Mesothelial cell of epicardium (in vitro differentiated cells): ENCODE measurements at regions not wholly inside any gene's neighbourhood (a gene's known extent, or its start where the extent isn't known, plus 50 kb on each side); places are given as distances from the start of the nearest gene placed in this dataset.

Experiments
- DNase-seq, 2 experiments: peaks; one replicate each; pipeline ENCODE4 v3.0.0; 2021; ENCODE audit warnings: low spot score in 2 of 2; ENCODE audit not compliant: unreplicated experiment in 2 of 2
- H3K27ac Mint-ChIP-seq: 2 replicates; pipeline ENCODE4 v1.8.0; 2021; ENCODE audit warnings: mixed read lengths
- H3K27me3 Mint-ChIP-seq: 2 replicates; pipeline ENCODE4 v1.8.0; 2021; ENCODE audit warnings: low read depth, mixed read lengths
- H3K36me3 Mint-ChIP-seq: 2 replicates; pipeline ENCODE4 v1.8.0; 2021; ENCODE audit warnings: mixed read lengths
- H3K4me1 Mint-ChIP-seq: 2 replicates; pipeline ENCODE4 v1.8.0; 2021; ENCODE audit warnings: mixed read lengths
- H3K4me3 Mint-ChIP-seq: 2 replicates; pipeline ENCODE4 v1.8.0; 2021; ENCODE audit warnings: mild to moderate bottlenecking, moderate library complexity, mixed read lengths
- H3K9me3 Mint-ChIP-seq: 2 replicates; pipeline ENCODE4 v1.8.0; 2021; ENCODE audit warnings: mixed read lengths
- TF ChIP-seq, protein P1 (sequence below): fragments of 200-600 bp; sonication (generic); IDR thresholded peaks from one replicate; pipeline ENCODE4 v1.5.0; 2021; ENCODE audit warnings: antibody characterized with exemption; ENCODE audit not compliant: unreplicated experiment

DNA sequence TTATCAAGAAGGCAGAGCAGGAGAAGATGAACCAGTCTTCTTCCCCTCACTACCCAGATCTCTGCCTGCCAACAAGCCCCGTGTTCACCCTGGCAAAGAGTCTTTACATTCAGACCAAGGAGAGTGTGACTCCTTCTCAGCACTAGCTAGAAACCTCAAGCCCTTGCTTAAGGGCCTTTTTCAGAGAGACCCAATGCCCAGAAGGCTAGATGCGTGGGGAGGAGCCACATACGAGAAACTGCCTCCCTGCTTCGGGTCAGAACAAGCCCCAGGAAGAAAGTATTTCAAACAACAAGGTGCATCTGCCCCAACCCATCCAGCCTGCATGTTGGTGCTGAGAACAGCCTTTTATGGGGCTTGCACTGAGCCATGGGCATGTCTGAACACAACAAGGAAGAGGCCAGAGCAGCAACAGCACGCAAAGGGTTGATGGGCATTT, 152.7 kb upstream of the CAMK1G start:
- peak overlapping the region; percentile 95 for H3K27ac Mint-ChIP-seq
- H3K4me3 Mint-ChIP-seq: peak overlapping the region; percentile 75

DNA sequence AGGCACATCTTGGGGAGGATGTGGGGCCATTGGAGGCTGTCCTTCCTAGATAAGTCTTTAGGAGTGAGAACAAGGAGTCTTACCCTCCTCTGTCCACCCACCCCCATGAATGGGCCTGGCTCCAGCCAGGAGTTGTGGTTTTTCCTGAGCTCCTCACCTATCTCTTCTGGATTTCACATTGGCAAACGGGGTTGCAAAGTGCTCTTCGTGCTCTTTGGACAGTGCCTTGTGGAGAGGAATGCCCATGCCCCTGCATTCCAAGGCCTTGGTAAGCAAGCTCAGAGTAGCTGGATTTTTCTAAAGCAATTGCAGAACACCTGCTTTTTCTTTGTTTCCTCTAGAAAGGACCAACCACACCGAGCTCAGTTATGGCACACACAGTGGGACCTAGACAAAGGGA, 152.1 kb upstream of the CAMK1G start:
- H3K4me3 Mint-ChIP-seq: peak overlapping the region; percentile 75
- H3K9me3 Mint-ChIP-seq: no peaks in the 10 kb centered on the region
- no peaks in the 10 kb centered on the region for H3K27me3 Mint-ChIP-seq

More for the DNA sequence above, 152.7 kb upstream of the CAMK1G start:
- TF ChIP-seq, protein P1, sequence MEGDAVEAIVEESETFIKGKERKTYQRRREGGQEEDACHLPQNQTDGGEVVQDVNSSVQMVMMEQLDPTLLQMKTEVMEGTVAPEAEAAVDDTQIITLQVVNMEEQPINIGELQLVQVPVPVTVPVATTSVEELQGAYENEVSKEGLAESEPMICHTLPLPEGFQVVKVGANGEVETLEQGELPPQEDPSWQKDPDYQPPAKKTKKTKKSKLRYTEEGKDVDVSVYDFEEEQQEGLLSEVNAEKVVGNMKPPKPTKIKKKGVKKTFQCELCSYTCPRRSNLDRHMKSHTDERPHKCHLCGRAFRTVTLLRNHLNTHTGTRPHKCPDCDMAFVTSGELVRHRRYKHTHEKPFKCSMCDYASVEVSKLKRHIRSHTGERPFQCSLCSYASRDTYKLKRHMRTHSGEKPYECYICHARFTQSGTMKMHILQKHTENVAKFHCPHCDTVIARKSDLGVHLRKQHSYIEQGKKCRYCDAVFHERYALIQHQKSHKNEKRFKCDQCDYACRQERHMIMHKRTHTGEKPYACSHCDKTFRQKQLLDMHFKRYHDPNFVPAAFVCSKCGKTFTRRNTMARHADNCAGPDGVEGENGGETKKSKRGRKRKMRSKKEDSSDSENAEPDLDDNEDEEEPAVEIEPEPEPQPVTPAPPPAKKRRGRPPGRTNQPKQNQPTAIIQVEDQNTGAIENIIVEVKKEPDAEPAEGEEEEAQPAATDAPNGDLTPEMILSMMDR: no peak
- H3K4me1 Mint-ChIP-seq: peaks cover 84% of the 10 kb centered on the region
- H3K27me3 Mint-ChIP-seq: no peaks in the 10 kb centered on the region
- no peaks in the 10 kb centered on the region for H3K9me3 Mint-ChIP-seq
- no peak for DNase-seq
- H3K36me3 Mint-ChIP-seq: no peaks in the 10 kb centered on the region

DNA sequence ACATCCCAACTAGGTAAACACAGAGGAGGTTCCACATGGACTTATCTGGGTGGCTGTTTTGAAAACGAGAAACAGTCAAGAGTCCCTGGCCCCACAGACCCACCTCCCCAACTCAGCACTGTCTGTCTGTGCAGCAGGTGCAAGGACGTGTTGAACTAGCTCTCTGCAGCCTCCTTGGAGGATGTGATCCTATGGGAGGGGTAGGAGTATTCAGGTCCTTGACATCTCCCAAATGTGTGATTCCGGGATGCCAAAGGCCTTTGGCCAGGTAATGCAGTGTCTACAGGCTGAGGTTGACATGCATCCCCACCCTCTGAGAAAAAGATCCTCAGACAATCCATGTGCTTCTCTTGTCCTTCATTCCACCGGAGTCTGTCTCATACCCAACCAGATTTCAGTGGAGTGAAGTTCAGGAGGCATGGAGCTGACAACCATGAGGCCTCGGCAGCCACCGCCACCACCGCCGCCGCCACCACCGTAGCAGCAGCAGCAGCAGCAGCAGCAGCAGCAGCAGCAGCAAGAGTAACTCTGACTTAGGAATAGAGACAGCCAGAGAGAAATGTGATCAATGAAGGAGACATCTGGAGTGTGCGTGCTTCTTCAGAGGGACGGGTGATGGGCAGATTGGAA, 151.6 kb upstream of the CAMK1G start:
- H3K27ac Mint-ChIP-seq: peak overlapping the region; percentile 95
- H3K4me3 Mint-ChIP-seq: peak overlapping the region; percentile 75
- TF ChIP-seq, protein P1: no peak

More for the DNA sequence above, 152.1 kb upstream of the CAMK1G start:
- no peak for DNase-seq
- H3K4me1 Mint-ChIP-seq: peaks cover 83% of the 10 kb centered on the region
- H3K27ac Mint-ChIP-seq: peak overlapping the region; percentile 95
- TF ChIP-seq, protein P1: no peak
- no peaks in the 10 kb centered on the region for H3K36me3 Mint-ChIP-seq

DNA sequence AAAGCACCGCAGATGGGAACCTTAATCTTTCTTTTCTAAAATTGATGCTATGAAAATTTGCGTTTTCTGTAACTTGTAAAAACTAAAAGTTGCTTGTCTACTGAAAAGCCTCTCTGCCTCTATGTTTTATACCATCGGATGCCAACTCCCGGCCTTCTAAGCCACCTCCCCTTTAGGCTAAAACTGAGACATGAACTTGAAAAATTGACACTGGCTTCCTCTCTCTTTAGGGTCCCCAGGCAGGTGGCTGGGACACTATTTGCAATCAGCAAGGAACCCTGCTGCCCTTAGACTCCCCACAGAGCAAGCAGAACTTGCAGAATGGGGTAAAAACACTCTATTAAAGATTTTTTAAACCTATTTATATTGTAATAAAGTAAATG, 151.1 kb upstream of the CAMK1G start:
- Mint-ChIP-seq H3K4me3 (peak overlapping the region; percentile 75), H3K4me1 (peaks cover 77% of the 10 kb centered on the region), H3K36me3 (no peaks in the 10 kb centered on the region), H3K9me3 (no peaks in the 10 kb centered on the region), H3K27ac (peak overlapping the region; percentile 95), H3K27me3 (no peaks in the 10 kb centered on the region)
- TF ChIP-seq, protein P1: no peak
- no peak for DNase-seq

More for the DNA sequence above, 151.6 kb upstream of the CAMK1G start:
- Mint-ChIP-seq H3K27me3 (no peaks in the 10 kb centered on the region), H3K36me3 (no peaks in the 10 kb centered on the region), H3K9me3 (no peaks in the 10 kb centered on the region), H3K4me1 (peaks cover 82% of the 10 kb centered on the region)
- no peak for DNase-seq

DNA sequence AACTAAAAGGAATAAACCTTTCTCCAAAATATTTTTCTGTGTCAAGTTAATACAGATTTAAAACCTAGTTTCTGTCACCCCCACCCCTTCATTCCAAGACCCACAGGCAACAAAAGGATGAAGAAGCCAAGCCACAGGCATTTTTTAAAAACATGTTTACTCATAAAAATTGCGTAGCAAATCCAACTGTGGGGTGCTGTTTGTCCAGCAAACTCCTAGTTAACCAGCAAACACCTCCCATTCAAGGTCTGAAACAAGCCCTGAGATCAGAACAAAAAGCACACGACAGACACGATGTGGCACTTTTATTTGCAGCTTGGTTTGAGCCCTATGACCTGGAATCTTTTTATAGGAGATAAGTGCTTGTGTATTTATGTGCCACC, 149.9 kb upstream of the CAMK1G start:
- H3K4me1 Mint-ChIP-seq: peaks cover 66% of the 10 kb centered on the region
- TF ChIP-seq, protein P1: no peak
- no peaks in the 10 kb centered on the region for H3K36me3 Mint-ChIP-seq
- H3K4me3 Mint-ChIP-seq: peak overlapping the region; percentile 37
- DNase-seq: no peak
- H3K27ac Mint-ChIP-seq: peak overlapping the region; percentile 97
- no peaks in the 10 kb centered on the region for H3K27me3 Mint-ChIP-seq
- H3K9me3 Mint-ChIP-seq: no peaks in the 10 kb centered on the region
